ENCODE measurements at regions not wholly inside any gene's neighbourhood (a gene's known extent, or its start where the extent isn't known, plus 50 kb on each side); places are given as distances from the start of the nearest gene placed in this dataset.
A peak's percentile ranks its signal among the peaks of the same experiment; 100 is the strongest.
"Not testable (repeated sequence)": the region's sequence is repeated elsewhere in the genome, so short reads cannot be mapped to it uniquely, and the experiment has no call there.

DNA sequence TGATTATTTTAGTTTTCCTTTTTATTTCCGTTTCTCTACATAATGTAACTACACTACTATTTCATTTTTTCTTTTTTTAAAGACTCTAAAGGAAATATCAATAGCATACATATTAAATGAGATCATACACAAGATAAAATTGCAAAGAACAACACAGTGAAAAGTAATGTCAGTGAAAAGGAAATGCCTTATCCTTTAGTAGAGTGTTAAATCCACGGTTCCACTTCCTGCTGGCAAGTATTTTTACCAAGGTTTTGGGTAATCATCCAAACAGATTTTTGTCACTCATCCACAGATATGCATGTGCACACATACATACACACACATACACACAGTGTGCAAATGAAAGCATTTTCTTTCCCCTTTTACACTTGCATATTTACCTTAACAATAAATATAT lies 548.9 kb downstream of the PPP4R3C start:
- in situ Hi-C loops (cut with MboI; ENCODE audit: low sequenced_read_pairs), result no loop called here
- H3K27me3 ChIP-seq (ENCODE audit: low read depth), result no peaks in the 10 kb centered on the region

DNA sequence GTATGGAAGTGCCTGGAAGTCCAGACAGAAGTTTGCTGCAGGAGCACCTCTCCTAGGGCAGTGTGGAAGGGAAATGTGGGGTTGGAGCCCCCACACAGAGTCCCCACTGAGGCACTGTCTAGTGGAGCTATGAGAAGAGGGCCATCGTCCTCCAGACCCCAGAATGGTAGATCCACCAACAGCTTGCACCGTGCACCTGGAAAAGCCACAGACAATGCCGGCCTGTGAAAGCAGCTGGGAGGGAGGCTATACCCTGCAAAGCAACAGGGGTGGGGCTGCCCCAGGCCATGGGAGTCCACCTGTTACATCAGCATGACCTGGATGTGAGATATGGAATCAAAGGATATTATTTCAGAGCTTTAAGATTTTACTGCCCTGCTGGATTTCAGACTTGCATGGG lies 551.4 kb downstream of the PPP4R3C start:
- H3K27me3 ChIP-seq (ENCODE audit: low read depth); H3K4me3 ChIP-seq; H3K9me3 ChIP-seq; H3K36me3 ChIP-seq (replicated peaks); in situ Hi-C loops (cut with MboI; ENCODE audit: low sequenced_read_pairs); H3K4me1 ChIP-seq; DNase-seq (ENCODE audit: low spot score in 2 of 2): not testable (repeated sequence)

More for the DNA sequence above, 548.9 kb downstream of the PPP4R3C start:
- DNase-seq (ENCODE audit: low spot score in 2 of 2), result no peak
- Histone ChIP-seq H3K36me3 (replicated peaks) (no peaks in the 10 kb centered on the region), H3K9me3 (no peaks in the 10 kb centered on the region), H3K4me3 (no peak overlapping the region), H3K4me1 (no peaks in the 10 kb centered on the region)

DNA sequence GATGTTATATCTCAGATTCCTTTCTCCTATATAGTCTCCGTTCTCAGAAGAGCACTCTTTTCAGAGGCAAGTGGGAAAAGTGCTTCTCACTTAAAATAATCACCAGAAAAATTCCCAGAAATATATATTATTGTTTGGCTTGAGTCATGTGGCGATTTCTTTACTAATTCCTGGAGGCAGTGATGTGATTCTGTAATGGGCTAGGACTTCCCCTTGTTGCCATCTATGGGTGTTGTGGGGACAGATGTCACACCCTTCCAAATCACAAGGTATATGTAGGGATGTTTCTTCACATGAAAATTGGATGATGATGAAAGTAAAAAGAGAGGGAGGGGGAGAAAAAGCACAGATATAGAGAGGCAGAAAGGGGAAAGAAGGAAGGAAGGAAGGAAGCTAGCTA lies 553.4 kb downstream of the PPP4R3C start:
- Histone ChIP-seq H3K27me3 (ENCODE audit: low read depth) (no peaks in the 10 kb centered on the region), H3K4me1 (no peaks in the 10 kb centered on the region), H3K9me3 (no peaks in the 10 kb centered on the region), H3K4me3 (no peak overlapping the region), H3K36me3 (replicated peaks) (no peaks in the 10 kb centered on the region)
- in situ Hi-C loops (cut with MboI; ENCODE audit: low sequenced_read_pairs), result no loop called here
- DNase-seq (ENCODE audit: low spot score in 2 of 2), result no peak

DNA sequence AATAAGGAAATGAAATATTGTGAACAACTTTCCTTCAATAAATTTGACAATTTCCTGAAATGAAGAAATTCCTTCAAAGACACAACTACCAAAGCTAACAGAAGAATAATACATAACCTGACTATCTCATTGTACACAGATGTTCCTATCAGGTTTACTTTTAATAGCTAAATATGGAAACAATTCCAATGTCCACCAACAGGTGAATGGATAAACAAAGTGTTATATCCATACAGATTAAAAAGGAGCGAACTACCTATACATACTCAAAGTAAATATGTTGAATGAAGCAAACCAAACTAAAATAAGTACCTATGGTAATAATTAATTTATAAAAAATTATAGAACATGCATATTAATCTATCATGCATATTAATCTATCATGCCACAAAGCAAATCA lies 554.9 kb downstream of the PPP4R3C start:
- in situ Hi-C loops (cut with MboI; ENCODE audit: low sequenced_read_pairs), result no loop called here
- Histone ChIP-seq H3K27me3 (ENCODE audit: low read depth) (no peaks in the 10 kb centered on the region), H3K36me3 (replicated peaks) (no peaks in the 10 kb centered on the region), H3K4me3 (no peak overlapping the region), H3K9me3 (no peaks in the 10 kb centered on the region), H3K4me1 (no peaks in the 10 kb centered on the region)
- DNase-seq (ENCODE audit: low spot score in 2 of 2), result no peak

DNA sequence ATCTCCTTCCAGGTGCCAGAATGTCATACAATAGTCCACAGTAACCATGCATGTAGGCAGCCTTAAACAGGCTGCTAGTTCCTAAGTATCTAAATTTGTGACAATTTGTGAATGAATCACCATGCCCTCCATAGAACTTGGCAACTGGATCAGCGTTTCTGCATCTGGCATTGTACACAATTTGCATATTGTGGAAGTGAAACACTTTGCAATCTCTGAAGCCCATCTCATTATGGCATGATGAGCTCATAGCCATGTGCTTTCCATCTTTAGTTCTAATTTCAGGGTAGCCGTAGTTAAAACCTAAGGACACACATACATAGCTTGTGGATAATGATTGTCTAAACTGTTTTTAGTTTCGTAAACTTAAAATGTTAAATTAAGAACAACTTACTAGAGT lies 573.6 kb downstream of the PPP4R3C start:
- no peaks in the 10 kb centered on the region for H3K36me3 ChIP-seq (replicated peaks)
- H3K4me1 ChIP-seq, result no peaks in the 10 kb centered on the region
- H3K27me3 ChIP-seq (ENCODE audit: low read depth), result no peaks in the 10 kb centered on the region
- H3K4me3 ChIP-seq, result no peak overlapping the region
- in situ Hi-C loops (cut with MboI; ENCODE audit: low sequenced_read_pairs), result no loop called here
- no peaks in the 10 kb centered on the region for H3K9me3 ChIP-seq
- no peak for DNase-seq (ENCODE audit: low spot score in 2 of 2)

DNA sequence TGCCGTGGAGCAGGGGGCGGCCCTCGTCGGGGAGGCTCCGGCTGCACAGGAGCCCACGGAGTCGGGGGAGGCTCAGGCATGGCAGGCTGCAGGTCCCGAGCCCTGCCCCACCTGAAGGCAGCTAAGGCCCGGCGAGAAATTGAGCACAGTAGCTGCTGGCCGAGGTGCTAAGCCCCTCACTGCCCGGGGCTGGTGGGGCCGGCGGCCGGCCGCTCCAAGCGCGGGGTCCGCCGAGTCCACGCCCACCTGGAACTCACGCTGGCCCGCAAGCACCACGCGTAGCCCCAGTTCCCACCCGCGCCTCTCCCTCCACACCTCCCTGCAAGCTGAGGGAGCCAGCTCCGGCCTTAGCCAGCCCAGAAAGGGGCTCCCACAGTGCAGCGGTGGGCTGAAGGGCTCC lies 589.4 kb downstream of the PPP4R3C start:
- no peaks in the 10 kb centered on the region for H3K27me3 ChIP-seq (ENCODE audit: low read depth)
- H3K9me3 ChIP-seq, result no peaks in the 10 kb centered on the region
- no peaks in the 10 kb centered on the region for H3K4me1 ChIP-seq
- H3K4me3 ChIP-seq, result no peak overlapping the region
- H3K36me3 ChIP-seq (replicated peaks), result no peaks in the 10 kb centered on the region
- no peak for DNase-seq (ENCODE audit: low spot score in 2 of 2)
- in situ Hi-C loops (cut with MboI; ENCODE audit: low sequenced_read_pairs), result no loop called here

DNA sequence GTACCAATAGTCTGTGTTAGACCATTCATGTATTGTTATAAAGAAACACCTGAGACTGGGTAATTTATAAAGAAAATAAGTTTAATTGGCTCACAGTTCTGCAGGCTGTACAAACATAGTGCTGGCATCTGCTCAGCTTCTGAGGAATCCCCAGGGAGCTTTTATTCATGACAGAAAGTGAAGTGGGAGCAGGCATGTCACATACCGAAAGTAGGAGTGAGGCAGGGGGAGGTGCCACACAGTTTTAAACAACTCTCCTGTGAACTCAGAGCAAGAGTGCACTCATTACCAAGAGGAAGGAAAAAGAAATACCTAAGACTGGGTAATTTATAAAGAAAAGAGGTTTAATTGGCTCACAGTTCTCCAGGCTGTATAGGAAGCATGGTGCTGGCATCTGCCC lies 591.2 kb downstream of the PPP4R3C start:
- Histone ChIP-seq H3K9me3 (no peaks in the 10 kb centered on the region), H3K27me3 (ENCODE audit: low read depth) (no peaks in the 10 kb centered on the region), H3K4me3 (no peak overlapping the region), H3K36me3 (replicated peaks) (no peaks in the 10 kb centered on the region), H3K4me1 (no peaks in the 10 kb centered on the region)
- DNase-seq (ENCODE audit: low spot score in 2 of 2), result no peak
- in situ Hi-C loops (cut with MboI; ENCODE audit: low sequenced_read_pairs), result no loop called here

DNA sequence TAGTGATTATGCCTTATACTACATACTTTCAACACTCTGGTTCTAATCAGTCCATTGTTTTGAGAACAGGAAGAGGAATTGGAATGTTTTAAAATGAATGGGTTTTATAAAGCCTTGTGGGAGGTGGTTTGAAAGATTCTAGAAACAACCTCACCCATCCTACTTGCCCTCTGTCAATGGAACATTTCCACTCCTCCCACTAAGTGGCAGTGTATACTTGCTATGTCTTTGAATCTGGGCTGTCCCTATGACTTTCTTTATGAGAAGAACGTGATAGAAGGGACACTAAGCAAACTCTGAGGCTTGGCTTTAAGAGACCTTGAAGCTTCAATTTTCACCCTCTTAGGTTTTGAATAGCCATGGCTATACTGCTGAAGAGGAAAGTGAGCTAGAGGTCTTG lies 611.2 kb downstream of the PPP4R3C start:
- H3K27me3 ChIP-seq (ENCODE audit: low read depth), result no peaks in the 10 kb centered on the region
- no peaks in the 10 kb centered on the region for H3K9me3 ChIP-seq
- no peak overlapping the region for H3K4me3 ChIP-seq
- DNase-seq (ENCODE audit: low spot score in 2 of 2), result no peak
- no peaks in the 10 kb centered on the region for H3K4me1 ChIP-seq
- in situ Hi-C loops (cut with MboI; ENCODE audit: low sequenced_read_pairs), result no loop called here
- no peaks in the 10 kb centered on the region for H3K36me3 ChIP-seq (replicated peaks)

DNA sequence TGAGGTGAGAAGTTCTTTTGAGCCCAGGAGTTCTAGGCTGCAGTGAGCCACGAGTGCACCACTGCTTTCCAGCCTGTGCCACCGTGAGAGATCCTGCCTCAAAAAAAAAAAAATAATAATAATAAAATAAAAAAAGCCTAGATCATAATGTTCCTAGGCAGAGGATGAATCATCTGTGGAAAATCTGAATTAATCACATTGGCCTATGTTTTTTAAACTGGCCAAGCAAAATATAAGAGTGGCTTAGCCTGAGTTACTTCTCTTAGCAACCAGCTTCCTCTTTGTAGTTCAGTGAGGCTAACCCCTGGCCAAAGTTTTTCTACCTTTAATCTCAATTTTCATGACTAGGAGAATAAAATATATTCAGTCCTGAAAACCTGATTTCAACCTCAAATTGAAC lies 614.6 kb downstream of the PPP4R3C start:
- no peaks in the 10 kb centered on the region for H3K4me1 ChIP-seq
- no peaks in the 10 kb centered on the region for H3K27me3 ChIP-seq (ENCODE audit: low read depth)
- H3K4me3 ChIP-seq, result no peak overlapping the region
- H3K9me3 ChIP-seq, result no peaks in the 10 kb centered on the region
- in situ Hi-C loops (cut with MboI; ENCODE audit: low sequenced_read_pairs), result no loop called here
- no peak for DNase-seq (ENCODE audit: low spot score in 2 of 2)
- no peaks in the 10 kb centered on the region for H3K36me3 ChIP-seq (replicated peaks)

DNA sequence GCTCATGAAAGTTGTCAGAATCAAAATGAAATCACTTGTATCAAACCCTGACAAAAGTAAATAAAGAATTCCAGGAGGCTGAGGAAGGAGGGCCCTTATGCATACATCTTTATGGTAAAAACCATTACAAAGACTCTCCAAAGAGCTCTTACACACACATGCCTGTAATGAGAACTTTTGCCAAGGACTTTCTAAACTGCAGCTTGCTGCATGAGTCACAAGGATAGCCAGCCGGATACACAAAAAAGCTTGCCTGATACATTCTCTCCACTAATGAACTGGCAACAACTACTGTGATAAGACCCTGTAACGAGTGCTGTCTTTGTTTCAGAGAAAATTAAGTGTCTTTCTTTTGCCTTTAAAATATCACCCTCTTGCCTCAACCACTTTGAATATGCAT lies 618.1 kb downstream of the PPP4R3C start:
- H3K4me1 ChIP-seq, result no peaks in the 10 kb centered on the region
- H3K27me3 ChIP-seq (ENCODE audit: low read depth), result no peaks in the 10 kb centered on the region
- in situ Hi-C loops (cut with MboI; ENCODE audit: low sequenced_read_pairs), result no loop called here

DNA sequence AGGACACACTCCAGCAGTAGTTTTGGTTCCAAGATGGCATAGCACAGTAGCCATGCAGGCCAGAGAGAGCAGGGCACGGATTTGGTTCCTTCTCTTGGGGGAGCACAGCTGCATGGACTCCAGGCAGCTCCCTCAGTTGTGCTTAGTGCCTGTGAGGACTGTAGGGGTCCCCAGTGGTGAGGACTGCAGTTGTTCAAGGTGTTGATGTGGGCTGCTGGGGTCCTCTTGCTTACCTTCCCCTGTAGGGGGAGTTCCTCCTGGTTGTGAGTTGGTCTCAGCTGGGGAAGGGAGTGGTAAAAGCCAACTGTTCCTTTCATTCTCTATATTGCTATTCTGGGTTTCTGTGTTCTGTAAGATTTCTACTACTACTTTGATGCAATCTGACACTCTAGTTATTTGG lies 606.5 kb downstream of the MAGEB5 start:
- no peaks in the 10 kb centered on the region for H3K9me3 ChIP-seq
- in situ Hi-C loops (cut with MboI; ENCODE audit: low sequenced_read_pairs), result no loop called here
- no peak for DNase-seq (ENCODE audit: low spot score in 2 of 2)

More for the DNA sequence above, 618.1 kb downstream of the PPP4R3C start:
- Histone ChIP-seq H3K36me3 (replicated peaks) (no peaks in the 10 kb centered on the region), H3K4me3 (no peak overlapping the region), H3K9me3 (no peaks in the 10 kb centered on the region)
- DNase-seq (ENCODE audit: low spot score in 2 of 2), result no peak

DNA sequence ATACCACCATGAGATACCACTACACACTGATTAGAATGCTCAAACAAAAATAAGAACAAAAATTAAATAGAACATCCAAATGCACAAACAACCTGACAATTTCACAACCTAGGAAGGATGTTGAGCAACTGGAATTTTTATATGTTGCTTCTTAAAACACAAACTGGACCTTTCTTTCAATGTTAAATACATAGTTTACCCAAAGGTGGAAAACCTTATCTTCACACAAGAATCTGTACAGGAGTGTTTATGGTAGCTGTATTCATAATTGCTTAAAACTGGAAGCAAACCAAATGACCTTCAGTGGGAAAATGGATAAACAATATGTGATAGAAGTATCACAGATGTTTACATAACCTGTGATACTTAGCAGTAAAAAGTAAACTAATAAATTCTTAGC lies 573.8 kb downstream of the MAGEB5 start:
- peaks cover 5% of the 10 kb centered on the region; the same call in 1 of the 2 replicates for H3K27me3 ChIP-seq (ENCODE audit: low read depth)
- DNase-seq (ENCODE audit: low spot score in 2 of 2), result no peak
- H3K9me3 ChIP-seq, result no peaks in the 10 kb centered on the region
- in situ Hi-C loops (cut with MboI; ENCODE audit: low sequenced_read_pairs), result no loop called here
- H3K4me1 ChIP-seq, result no peaks in the 10 kb centered on the region
- no peaks in the 10 kb centered on the region for H3K36me3 ChIP-seq (replicated peaks)
- no peak overlapping the region for H3K4me3 ChIP-seq

More for the DNA sequence above, 606.5 kb downstream of the MAGEB5 start:
- H3K36me3 ChIP-seq (replicated peaks), result no peaks in the 10 kb centered on the region
- H3K4me1 ChIP-seq, result no peaks in the 10 kb centered on the region
- no peak overlapping the region for H3K4me3 ChIP-seq
- no peaks in the 10 kb centered on the region for H3K27me3 ChIP-seq (ENCODE audit: low read depth)

DNA sequence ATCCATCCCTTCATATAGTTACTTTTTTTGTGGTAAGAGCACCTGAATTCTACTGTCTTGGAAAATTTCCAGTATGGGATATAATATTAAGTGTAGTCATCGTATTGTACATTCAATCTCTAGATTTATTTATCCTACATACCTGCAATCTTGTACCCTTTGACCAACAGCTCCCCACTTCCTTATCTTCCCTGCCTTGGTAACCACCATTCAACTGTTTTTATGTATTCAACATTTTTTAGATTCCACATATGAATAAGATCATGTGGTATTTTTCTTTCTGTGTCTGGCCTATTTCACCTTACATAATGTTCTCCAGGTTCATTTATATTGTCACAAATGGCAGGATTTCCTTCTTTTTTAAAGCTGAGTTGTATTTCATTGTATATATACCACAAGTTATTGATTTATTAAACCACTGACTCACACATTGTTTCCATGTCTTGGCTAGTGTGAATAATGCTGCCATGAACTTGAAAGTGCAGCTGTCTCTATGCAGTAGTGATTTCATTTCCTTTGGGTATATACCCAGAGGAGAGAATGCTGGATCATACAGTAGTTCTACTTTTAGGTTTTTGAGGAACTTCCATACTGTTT lies 572.5 kb downstream of the MAGEB5 start:
- no peak for DNase-seq (ENCODE audit: low spot score in 2 of 2)
- Histone ChIP-seq H3K36me3 (replicated peaks) (no peaks in the 10 kb centered on the region), H3K27me3 (ENCODE audit: low read depth) (no peaks in the 10 kb centered on the region), H3K4me1 (no peaks in the 10 kb centered on the region), H3K4me3 (no peak overlapping the region), H3K9me3 (no peaks in the 10 kb centered on the region)
- in situ Hi-C loops (cut with MboI; ENCODE audit: low sequenced_read_pairs), result no loop called here

DNA sequence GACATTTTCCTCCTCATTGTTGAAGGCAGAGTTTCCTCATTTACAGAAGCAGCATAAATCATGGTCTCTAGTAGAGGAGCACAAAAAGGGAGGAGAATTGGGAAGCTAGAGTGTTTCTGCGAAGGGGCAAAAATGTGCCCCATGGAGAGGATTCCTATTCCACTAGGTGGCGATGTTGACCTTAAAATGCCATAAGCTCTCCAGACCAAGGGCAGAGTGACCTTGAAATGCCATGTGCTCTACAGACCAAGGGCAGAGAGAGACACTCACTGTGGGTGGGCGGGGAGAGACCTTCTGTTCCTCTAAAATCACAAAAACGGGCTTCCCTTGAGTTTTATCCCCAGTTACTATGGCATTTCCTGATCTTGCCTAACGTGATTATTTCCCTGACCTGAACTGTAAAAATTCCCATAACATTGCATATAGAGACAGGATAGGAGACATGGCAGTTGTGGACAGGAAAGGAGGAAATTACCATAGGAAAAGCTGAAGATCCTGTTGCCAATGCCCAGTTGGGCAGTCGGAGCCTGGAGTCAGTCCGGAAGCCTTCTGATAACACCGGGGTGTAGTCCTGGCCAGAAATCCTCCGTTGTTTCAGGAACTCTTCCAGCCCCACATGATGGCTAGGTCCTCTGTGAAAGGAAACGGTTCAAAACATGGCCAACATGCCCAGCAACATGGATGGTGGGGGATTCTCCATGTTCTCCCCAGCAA lies 567.7 kb downstream of the MAGEB5 start:
- peak; percentile 57 to 66 for DNase-seq (ENCODE audit: low spot score in 2 of 2)
- H3K4me3 ChIP-seq, result no peak overlapping the region
- no peaks in the 10 kb centered on the region for H3K9me3 ChIP-seq
- no peaks in the 10 kb centered on the region for H3K4me1 ChIP-seq
- in situ Hi-C loops (cut with MboI; ENCODE audit: low sequenced_read_pairs), result no loop called here
- no peaks in the 10 kb centered on the region for H3K27me3 ChIP-seq (ENCODE audit: low read depth)
- no peaks in the 10 kb centered on the region for H3K36me3 ChIP-seq (replicated peaks)

All from HAP-1 (cell line).